Embryonic facial prominence (tissue), 1 donor: ENCODE measurements at regions not wholly inside any gene's neighbourhood (a gene's known extent, or its start where the extent isn't known, plus 50 kb on each side); places are given as distances from the start of the nearest gene placed in this dataset.
"Not testable (repeated sequence)": the region's sequence is repeated elsewhere in the genome, so short reads cannot be mapped to it uniquely, and the experiment has no call there.

Source experiments
- DNase-seq: peaks from one replicate; pipeline ENCODE4 v3.0.0-alpha.2; 2016; ENCODE audit errors: extremely low spot score

DNA sequence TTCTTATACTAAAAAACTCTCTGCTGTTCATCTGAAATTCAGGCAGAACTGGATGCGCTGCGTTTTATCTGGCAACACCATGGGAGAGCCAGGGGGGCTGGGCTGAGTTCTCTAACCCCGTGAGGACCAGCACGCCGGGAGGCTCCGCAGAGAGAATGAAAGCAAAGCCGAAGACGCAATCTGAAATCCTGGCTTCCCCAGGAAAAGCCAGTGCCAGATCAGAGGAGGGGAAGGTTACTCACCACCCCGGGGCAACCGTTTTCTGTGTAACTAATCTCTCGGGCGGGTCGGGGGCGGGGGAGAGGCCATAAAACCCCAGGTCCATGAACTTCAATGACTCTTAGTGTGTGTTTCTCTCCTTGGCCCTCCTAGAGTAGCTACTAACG, 99.4 kb downstream of the SHANK2 start:
- DNase-seq: no peak

DNA sequence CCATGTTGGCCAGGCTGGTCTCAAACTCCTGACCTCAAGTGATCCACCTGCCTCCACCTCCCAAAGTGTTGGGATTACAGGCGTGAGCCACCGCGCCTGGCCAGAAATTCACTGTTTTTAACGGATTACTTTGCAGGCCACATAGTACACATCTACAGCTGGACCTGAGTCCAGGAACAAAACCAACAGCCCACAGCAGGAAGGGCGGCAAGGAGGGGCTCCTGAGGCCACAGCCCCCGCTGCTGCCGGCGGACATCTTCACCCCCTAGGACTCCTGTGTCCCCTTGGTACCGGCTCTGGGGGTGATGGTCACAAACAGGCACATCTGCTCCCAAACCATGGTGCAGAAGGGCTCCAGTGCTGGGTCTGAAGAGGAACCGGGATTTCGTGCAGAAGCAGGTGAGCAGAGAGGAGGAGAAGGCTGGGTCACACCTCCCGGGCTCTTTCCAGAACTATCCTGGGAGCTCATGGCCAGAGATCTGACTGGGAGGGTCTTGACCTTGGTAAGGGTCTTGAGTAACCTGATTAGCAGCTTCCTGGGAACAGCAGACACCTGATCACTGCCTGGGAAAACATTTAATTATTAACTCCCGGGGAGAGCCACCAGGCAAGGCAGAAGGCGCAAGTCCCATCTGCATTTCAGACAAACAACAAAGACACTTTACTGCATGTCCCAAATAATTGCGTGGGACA, 99.9 kb downstream of the SHANK2 start:
- not testable (repeated sequence) for DNase-seq

DNA sequence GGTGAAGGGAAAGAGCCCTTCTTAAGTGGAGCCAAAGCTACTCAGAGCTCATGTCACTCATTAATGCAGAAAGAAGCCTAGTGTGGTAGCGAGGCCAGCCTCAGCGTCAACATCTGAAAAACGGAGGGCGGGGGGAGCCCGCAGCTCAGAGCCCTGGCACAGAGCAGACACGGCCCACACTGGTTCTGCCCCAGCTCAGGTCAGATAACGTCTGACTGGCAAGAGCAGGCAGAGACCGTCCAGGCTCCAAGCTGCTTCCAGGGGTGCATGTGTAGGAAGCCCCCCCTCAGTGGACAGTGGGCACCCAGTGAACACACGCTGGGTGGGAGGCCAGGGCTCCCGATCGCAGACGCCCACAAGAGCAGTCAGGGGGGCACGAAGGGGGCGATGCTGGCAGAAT, 100.8 kb downstream of the SHANK2 start:
- DNase-seq: no peak

DNA sequence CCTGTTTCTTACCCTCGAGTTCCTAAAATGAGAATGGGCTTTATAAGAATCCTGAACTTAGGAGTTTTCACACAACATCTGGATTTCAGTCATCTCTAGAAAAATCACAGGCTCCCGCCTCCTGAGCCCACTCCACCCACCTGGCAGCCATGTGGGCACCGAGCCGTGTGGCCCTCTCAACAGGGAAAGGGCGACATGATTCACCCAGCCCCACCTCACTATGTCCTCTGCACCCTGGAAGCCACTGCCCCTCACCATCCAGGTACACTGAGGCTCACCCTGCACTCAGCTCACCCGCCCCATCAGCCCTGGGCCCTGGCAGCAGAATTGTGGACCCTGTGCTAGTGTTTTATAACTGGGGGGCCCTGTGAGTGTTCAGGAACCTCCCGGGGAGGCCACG, 101.5 kb downstream of the SHANK2 start:
- no peak for DNase-seq

DNA sequence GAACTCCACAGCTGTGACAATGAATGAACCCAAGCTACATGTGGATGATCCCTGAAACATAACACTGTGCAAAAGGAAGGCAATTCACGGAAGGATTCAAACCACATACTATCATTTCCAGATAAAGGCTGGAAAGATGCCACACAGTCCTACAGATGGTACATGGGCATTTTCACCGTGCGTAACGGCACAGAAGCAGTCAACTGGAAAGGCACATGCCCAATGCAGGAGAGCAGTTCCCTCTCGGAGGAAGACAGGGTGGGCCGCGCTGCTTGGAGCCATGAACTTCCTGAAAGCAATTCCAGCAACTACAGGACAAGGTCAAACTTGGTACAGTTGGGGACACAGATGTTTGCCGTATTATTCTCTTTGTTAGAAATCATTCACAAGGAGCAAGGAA, 103.7 kb downstream of the SHANK2 start:
- DNase-seq: no peak

DNA sequence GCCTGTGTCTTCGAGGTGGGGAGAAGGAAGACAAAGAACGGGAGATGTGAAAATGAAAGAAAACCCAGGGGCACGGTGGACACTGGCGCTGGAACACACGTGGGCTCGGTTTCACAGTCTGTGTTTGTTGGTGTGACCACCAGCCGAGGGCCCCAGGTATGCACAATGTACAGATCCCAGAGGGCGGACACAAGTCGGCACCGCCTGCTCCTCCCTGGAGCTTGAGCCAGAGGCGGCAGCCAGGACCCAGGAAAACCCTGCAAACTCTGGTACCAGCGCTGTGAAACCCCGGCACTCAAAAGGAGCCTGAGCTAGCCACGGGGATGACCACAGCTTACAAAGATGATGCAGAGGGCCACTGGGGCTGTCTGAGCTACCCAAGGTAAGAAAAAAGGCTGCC, 105.0 kb downstream of the SHANK2 start:
- DNase-seq: no peak

DNA sequence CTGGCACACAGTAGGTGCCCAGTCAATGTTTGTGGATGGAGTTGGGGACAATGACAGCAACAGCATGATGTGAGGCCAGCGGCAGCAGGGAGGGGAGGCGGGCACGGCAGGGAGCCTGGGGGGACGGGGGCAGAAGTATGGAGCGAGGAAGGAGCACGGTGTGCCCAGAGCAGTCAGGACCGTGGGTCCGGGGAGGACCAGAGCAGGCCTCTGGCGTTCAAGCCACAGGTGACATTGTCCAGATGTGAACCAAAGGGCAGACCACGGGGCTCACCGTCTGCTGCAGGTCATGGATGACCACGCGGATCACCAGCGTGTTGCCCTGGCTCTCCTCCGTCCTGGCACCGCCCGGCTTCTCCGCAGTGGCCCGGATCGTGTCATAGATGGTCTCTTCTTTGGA, 105.5 kb downstream of the SHANK2 start:
- DNase-seq: no peak

DNA sequence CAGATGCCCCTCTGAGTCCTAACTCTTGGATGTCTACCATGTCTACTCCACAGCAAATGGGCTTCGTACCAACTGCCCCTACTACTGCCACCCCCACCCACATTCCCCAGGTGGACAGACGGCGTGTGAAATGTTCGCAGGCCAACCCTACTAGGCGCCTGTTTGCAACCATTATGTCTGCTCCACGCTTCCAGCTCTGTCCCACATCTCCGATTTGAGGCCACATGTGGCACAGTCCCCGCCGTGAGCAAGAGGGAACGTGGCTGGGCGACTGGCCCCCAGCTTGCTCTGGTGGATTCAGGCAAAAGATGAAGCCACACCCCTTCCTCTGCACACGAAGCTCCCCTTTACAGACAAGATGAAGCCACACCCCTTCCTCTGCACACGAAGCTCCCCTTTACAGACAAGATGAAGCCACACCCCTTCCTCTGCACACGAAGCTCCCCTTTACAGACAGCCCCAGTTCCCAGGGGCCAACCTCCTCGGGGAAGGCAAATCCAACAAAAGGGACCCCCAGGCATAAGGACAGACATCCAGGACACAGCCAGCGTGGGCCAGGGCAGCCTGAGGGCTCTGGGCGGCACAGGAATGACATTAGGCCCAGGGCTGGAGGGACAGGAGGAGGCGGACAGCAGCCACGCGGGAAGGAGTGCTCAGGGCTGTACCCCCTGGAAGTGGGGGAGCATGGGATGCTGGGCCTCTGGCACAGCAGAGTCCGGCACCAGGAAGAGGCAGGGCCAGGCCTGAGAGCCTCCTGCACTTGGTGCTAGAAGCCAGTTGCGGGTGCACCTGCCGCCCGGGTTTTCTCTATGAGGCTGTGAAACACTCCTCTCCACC, 106.2 kb downstream of the SHANK2 start:
- DNase-seq: no peak

DNA sequence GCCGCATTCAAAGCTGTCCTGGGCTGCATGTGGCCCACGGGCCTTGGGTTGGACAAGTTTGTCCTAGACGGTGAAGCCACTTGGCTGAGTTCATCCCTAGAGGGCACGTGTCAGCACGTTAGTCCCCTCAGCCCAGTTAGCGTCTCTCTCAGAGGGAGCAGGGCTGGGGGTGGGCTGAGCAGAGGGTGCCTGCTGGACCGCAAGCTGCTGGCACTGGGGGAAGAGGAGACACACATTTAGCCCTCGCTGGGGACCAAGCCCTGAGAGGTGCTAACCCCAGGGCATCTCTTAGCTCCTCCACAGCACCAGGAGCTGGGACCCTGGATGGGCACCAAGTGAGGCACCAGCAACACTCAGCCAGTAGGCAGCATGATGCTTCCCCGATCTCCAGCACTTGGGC, 107.0 kb downstream of the SHANK2 start:
- DNase-seq: no peak

DNA sequence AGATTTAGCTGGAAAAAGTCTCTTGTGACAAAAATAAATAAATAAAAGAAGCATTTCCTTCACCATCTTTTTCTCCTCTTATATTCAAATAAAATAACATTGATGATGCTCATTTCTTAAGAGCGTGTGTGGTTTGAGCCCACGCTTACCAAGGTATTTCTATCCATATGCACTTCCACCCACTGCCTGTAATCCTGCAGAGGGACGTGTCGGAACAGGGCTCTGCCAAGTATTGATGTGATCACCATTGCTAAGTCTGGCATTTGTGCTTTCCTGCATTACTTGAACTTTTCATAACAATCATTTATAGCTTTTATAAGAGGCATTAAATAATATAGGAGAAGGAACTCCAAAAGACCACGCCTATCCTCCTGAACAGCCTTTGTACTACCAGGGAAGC, 107.6 kb downstream of the SHANK2 start:
- DNase-seq: no peak

DNA sequence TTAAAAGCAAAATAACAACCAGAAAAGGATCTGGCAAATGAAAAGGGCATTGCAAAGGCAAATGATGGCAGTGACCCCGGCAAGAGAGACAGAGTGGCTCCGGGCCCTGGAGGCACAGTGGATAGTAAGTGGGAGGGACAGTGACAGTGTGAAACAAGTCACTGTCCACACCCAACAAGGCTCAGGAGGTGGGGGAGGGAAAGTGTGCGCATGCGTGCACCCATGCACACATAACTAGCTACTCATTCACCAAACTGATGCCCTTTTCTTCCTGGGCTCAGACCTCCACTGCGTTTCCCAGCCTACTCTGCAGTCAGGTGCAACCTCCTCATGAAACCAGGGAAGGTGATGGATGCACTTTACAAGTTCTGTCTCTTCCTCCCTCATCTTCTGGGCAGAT, 108.4 kb downstream of the SHANK2 start:
- DNase-seq: no peak

DNA sequence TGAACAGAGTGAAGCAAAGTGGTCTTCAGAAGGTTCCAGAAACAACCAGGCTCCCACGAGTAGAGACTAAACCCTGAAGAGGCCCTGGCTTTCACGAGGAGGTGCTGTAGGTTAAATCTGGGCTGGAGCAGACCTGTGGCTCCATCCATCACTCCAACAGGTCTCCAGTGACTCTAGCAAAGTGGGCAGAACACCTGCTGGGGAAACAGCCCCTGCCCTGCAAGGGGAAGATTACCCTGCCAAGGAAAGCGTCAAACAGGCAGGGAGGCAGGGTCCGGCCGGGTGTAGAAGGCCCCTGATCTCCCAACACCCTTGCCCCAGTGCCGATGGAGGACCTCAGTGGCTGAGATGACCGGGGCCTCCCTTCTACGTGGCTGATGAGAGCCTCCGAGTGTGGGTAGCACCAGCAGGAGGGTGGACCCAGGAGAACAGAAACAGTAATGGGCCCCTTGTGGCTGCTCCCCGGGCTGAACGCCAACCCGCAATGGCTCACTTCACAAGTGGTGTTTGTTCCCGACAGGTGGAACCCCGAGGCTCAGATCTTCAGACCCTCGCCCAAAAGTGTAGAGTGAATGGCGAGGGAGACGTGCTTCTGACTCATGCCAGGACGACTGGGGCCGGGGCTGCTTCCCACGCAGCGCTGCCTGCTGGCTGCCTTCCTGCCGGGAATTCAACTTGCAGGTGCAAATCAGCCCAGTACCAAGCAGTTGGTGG, 112.0 kb downstream of the SHANK2 start:
- DNase-seq: no peak

DNA sequence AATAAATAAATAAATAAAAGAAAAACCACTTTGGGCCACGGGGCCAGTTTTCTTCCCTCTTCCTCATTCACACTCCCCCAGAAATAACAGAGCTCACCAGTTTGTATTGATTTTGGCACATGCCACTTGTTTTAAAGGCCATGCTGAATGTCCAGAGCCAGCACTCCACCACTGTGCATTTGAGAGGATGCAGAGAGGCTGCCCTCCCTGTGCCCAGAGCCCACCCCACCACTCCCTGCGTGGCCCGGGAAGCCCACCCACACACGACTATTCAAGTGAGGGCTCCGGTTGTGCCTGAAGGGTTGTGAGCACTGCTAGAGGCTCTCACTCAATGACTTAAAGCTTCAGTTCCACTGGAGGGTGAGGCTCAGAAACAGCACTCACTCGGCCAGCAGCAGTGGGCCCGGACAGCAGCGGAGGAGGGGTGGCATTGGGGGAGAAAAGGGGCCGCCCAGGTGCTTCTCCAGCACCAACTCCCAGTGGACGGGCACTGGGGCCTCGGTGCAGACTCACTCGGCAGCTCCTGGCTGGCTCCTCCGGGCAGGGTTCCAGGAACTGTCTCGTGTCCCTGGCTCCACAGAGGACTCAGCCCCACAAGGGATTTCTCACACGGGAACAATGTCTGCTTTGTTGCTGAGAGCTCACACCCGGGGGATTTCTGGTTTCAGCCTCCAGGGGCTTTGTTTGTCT, 112.7 kb downstream of the SHANK2 start:
- DNase-seq: no peak

DNA sequence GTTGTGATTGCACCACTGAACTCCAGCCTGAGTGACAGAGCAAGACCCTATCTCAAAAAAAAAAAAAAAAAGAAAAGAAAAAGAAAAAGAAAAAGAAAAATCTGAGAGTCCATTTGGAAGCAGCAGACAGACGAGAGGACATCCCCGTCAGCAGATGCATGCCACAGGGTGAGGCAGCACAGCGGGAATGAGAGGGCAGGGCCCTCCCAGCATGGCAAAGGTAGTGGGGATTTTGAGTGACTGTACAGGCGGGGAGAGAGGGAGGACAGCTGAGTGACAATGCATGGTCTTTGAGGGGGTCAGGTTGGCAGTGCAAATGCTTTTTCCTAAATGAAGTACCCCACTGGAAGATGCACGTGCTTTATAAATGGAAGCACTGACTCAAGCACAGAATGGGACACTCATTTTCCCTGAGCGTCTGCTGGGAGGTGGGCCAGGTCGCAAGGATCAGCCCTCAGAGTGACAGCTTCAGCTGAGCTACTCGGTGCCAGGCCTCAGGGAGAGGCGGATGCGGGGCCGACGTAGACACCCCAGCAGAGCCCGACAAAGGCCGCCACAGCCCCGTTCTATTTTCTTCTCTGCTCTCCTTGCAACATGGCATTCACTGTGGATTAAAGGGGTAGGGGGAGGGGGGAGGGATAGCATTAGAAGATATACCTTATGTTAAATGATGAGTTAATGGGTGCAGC, 113.5 kb downstream of the SHANK2 start:
- DNase-seq: no peak

DNA sequence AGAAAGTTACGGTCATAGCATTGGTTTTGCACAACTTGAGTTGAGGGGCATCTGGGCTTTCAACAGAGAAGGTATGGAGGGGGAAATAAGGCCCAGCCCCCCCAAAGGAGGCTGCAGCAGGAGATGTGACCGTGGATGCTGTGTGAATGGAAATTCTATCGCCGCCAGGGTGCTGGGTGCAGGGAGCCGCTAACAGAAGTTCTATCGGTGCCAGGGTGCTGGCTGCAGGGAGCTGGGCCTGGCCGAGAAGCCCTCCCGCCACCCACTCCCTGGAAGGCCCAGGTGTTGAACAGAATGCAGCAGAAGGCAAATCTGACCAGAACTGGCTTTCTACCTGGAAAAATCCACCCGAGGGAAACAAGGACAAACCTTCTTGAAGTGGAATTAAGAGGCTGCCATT, 115.0 kb downstream of the SHANK2 start:
- DNase-seq: no peak

DNA sequence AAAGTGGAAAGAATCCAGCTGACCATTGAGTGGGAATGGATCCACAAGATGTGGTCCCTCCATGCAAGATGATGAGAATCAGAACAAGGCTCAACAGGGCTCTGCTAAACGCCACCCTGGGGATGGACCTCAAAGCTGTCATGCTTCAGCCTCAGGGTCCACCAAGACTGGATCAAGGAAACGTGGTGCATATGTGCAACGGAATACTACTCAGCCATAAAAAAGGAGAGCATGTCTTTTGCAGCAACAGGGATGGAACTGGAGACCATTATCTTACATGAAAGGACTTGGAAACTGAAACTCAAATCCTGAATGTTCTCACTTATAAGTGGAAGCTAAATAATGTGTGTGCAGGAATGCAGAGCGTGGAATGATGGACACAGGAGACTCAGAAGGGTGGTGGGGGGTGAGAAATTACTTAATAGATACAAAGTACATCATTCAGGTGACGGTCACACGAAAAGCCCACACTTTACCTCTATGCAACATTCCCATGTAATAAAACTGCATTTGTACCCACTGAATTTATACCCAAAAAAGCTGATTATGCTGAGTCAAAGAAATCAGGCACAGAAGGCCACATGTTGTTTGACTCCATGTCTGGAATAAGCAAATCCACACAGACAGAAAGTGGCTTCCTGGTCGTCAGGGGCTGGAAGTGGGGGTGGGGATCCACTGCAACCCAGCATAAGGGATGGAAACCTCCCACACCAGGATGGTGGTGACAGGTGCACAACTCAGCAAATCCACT, 116.1 kb downstream of the SHANK2 start:
- no peak for DNase-seq

DNA sequence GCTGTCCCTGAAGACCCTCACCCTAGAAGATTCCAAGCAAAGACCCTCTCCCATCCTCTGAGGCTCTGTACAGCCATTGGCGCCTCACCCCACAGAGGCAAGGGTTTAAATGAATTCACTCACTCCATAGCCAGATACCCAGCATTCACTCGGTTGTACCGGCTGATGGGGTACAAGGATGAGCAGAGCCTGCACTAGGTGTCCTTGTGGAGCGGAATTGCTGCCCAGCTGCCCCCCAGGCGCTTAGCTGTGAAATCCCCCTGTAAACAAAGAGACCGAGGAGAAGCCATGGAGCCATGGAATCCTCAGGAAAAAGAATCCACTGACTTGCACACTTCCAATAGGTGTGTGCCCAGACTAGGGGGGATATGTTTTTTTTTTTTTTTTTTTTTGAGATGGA, 117.3 kb downstream of the SHANK2 start:
- no peak for DNase-seq

DNA sequence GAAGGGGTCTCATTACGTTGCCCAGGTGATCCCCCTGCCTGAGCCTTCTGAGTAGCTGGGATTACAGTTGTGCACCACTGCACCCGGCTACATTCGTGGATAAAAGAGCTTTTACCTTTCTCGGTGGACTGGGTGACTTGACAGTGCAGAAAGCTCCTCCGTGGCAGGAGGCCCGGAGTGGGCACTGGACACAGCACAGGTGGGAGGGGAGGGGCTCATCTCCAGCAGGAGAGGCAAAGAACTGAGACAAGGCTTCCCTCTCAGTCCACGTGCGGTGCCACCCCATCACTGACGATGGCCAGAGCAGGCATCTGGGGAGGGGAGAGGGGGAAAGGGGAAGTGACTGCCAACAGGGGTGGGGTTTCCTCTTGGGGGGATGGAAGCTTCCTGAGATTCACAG, 118.4 kb downstream of the SHANK2 start:
- no peak for DNase-seq

DNA sequence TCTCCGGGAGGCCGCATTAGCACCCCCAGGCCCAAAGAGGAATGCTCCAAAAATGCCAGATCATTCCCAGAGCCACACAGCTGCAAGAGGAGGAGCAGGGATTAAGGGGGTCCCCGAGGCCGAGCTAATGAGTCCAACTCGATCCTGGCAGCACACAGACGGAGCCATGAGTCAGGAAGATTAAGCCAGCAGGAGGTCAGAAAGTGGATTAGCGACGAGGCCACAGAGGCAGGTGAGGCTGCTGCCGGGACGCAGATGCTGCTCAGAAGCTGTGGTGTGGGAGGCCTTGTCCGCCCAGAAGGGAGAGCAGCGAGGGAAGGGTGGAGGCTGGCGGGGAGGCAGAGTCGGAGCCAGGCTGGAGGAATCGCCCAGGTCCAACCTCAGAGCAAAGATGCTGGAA, 120.5 kb downstream of the SHANK2 start:
- no peak for DNase-seq

DNA sequence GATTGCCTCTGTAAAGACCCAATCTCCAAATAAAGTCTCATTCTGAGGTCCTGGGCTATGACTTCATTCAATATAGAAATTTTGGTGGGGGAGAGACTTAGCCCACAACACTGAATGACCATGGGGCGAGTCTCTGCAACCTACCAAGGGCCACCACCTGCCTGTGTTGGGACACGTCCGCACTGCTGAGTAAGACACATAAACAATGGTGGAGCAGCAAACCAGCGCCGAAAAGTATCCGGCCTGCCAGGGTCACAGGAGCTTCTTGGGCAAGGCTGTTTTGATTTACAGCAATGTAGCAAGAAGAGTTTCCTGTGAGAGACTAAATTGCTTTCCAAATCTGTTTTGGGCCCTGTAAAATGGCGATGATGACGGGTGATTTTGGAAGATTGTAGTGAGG, 122.3 kb downstream of the SHANK2 start:
- no peak for DNase-seq

DNA sequence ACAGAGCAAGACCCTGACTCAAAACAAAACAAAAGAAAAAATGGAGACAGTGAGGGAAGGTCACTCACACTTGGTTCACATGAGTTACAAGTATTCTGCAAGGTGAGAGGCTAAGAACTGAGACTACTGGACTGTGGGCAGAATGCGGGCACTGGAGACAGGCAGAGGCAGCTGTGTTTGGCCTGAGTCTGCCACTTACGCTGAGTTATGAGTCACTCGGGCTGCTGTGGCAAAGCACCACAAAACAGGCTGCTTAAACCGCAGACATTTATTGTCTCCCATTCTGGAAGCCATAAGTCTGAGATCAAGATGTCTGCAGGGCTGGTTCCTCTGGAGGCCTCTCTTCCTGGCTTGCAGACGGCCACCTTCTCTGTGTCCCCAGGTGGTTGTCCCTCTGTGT, 122.8 kb downstream of the SHANK2 start:
- no peak for DNase-seq
